Stimulated activated CD4-positive, alpha-beta T cell treated with anti-CD3 and anti-CD28 coated beads, Interleukin-15, amount 100 ng/mL, for 24 hours (primary cell): ENCODE measurements at regions not wholly inside any gene's neighbourhood (a gene's known extent, or its start where the extent isn't known, plus 50 kb on each side); places are given as distances from the start of the nearest gene placed in this dataset.
A peak's percentile ranks its signal among the peaks of the same experiment; 100 is the strongest.
"Not testable (repeated sequence)": the region's sequence is repeated elsewhere in the genome, so short reads cannot be mapped to it uniquely, and the experiment has no call there.

Experiments
- DNase-seq: peaks from one replicate; pipeline ENCODE4 v3.0.0-alpha.2; 2020

DNA sequence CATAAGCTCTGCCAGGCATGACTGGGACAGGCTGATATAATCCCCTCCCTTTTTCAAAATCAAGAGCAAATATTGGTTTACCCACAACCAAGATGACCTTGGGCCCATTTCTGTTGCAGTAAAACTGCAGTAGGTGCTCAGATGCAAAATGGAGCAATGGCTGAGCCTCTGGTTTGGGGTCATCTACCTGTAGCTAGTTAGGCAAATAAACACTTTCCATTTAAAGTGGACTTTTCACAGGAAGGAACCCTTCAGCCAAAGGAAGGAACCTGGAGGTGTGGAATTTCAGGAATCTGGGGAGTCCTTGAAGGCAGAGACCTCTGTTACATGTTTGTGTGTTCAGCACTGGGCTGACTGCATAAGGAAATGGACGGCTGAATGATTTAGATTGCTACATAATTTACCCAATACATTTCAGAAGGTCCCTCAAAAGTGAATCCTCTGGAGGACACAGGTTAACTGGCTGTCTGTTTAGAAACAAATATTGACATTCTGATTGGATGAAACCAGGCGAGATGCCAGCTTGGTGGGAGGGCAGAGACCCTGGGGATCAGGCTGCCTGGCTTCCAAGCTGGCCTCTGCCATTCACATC lies 170.1 kb upstream of the ZNF618 start:
- DNase-seq, result no peak

- no peak for DNase-seq
These were observed 168.0 kb upstream of the ZNF618 start for GRCh38 chr9:113707953-113708695.

DNA sequence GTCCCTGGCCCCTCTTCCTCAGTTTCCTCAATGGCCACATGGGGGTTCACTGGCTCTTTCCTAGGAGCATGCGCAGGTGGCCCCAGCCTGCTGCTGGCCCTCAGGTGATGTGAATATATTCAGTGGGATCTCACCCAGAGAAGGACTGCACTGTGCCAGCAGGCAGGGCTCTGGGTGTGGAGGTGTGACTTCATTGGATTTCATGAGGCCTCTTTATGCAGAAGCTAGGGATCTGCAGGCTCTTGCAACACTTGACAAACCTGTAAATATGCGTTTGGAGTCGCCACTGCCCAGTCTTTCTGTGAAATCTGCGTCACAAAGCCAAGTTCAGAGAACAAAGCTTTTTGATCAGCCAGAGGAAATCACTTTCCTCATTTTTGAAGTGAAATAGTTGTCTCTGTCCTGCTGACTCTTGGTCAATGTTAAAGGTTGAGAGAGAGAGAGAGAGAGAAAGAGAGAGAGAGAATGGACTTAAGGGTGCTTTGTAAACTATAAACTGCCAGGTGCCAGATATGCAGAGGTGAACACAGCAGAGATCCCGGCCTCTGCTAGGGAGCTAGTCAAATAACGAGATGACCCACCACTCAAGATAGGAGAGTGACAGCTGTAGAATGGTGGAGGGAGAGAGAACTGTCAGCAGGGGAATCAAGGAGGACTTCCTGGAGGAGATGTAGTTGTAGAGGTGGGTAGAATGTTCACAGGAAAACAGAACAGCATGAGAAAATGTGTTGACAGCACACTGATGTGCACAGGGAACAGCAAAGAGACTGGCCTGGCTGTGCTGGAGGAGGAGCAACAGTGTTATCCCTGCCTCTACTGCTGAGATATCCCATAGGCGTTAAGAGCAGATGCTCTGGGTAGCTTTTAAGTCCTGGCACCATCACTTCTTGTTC lies 167.0 kb upstream of the ZNF618 start:
- no peak for DNase-seq

DNA sequence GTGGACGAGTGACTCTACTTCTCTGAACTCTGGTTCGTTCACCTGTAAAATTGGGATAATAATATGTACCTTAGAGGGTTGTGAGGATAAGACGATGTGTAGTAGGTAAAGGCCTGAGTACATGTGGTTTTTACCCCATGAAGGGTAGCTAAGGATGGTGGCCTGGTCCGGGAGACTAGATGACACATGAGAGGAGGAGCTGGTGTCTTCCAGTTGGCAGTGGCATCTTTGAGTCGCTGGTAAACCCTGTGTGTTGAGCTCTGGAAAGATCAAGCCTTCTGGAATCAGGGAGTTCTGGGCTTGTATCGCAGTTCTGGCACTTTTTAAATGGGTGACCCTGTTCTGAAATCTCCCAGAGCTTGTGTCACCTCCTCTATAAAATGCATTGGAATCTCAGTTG lies 166.4 kb upstream of the ZNF618 start:
- no peak for DNase-seq

GRCh38 chr9:113711251-113711650 lies 164.9 kb upstream of the ZNF618 start:
- no peak for DNase-seq

DNA sequence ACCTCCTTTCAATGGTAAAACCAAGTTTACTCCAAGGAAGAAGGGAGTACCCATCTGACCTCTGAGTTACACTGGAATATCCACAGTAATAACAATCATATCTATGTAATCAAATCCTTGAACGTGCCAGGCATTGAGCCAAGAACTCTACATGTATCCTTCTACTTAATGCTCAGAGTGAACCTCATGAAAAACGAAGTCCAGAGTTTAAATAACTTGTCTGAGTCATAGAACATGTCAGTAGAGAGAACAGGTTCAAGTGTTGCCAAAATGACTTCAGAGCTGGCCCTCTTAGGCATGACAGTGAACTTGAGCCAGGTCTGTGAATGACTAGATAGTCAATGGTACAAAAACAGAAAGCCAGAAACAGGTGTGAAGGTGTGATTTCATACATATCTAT lies 164.1 kb upstream of the ZNF618 start:
- DNase-seq, result no peak

DNA sequence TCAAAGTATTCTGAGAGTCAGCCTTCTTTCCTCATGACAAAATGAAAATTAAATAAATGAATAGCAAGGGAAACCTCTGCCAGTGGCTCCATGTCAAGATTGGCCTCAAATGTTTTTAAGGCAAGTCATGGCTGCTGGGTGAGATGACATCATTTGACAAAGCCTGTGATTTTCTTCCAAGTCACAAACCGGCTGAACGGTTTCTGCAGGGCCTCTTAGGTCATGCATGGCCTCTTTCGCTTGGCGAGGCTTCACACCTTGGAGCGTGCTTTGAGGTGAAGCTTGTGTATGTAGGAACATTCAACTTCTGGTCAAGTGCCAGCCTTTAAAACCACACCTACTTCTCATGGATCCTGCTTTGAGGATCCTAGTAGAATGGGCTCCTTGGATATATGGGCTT lies 161.0 kb upstream of the ZNF618 start:
- DNase-seq, result no peak

DNA sequence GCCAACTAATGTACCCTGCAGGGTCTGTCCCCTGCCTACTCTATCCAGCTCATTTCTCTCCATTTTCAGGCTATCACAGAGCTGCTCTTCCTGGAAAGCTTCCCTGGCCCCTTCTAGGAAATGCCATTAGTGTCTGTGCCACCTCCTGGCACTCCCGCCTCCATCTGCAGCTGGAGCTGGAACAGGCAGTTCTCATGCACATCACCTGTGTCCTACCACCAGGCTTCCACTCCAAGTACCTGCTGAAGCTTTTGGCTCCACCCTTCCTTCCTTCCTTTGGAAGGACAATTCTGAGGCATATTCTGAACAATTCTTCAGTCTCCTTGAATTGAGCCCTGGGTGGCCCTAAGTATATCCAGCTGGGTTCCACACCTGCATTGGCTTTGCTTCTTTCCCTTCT lies 156.2 kb upstream of the ZNF618 start:
- no peak for DNase-seq

DNA sequence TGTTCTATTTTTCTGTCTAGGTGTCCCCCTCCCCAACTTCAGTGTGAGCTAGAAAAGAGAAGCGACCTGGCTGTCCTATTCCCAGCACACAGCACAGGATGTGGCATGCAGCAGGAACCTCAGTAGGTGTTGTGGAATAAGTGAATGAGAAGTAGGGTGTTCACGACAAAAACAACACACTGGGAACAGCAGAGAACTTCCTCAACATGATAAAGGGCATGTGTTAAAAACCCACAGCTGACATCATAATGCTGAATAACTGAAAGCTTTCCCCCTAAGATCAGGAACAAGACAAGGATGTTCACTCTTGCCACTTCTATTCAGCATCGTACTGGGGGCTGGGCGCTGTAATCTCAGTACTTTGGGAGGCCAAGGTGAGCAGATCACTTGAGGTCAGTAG lies 155.6 kb upstream of the ZNF618 start:
- DNase-seq, result no peak

GRCh38 chr9:113721856-113722255 lies 154.3 kb upstream of the ZNF618 start:
- no peak for DNase-seq

DNA sequence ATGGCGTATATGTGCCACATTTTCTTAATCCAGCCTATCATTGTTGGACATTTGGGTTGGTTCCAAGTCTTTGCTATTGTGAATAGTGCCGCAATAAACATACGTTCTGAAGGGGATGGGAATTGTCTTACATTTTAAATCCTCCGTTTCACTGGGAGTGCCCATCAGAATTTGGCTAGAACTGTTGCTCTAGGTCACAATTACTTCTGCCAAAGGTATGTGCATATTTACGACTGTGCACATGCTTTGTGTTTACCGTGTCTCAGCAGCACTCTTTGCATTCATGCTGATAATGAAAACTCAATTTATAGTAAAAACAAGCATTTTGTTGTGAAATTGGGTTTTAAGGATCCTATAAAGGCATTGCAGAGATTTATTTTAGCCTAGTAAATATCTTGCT lies 151.9 kb upstream of the ZNF618 start:
- no peak for DNase-seq

- DNase-seq, result no peak
These were observed 147.1 kb upstream of the ZNF618 start for GRCh38 chr9:113728989-113729388.

DNA sequence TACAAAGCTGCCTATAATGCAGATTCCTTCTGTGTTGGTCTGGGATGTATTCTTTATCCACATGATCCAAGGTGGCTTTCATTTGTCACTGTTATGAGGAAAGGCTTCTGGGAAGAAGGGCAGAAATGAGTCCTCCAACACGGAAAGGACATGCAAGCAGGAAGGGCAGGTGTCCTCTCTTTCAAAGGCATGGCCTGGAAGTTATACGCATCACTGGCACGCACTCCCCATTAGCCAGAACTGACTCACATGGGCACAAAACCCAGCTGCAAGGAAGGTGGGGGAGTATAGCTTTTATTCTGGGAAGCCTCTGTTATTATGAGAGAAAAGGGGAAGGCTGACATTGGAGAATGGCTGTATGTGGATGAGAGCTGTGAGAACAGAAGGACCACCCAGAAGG lies 141.3 kb upstream of the ZNF618 start:
- DNase-seq, result no peak

- DNase-seq, result peak; percentile 38
These were observed 138.4 kb upstream of the ZNF618 start for GRCh38 chr9:113737517-113738271.

GRCh38 chr9:113738496-113738892 lies 137.6 kb upstream of the ZNF618 start:
- no peak for DNase-seq

GRCh38 chr9:113738893-113739604 lies 137.1 kb upstream of the ZNF618 start:
- no peak for DNase-seq

GRCh38 chr9:113739605-113740507 lies 136.3 kb upstream of the ZNF618 start:
- DNase-seq, result not testable (repeated sequence)

DNA sequence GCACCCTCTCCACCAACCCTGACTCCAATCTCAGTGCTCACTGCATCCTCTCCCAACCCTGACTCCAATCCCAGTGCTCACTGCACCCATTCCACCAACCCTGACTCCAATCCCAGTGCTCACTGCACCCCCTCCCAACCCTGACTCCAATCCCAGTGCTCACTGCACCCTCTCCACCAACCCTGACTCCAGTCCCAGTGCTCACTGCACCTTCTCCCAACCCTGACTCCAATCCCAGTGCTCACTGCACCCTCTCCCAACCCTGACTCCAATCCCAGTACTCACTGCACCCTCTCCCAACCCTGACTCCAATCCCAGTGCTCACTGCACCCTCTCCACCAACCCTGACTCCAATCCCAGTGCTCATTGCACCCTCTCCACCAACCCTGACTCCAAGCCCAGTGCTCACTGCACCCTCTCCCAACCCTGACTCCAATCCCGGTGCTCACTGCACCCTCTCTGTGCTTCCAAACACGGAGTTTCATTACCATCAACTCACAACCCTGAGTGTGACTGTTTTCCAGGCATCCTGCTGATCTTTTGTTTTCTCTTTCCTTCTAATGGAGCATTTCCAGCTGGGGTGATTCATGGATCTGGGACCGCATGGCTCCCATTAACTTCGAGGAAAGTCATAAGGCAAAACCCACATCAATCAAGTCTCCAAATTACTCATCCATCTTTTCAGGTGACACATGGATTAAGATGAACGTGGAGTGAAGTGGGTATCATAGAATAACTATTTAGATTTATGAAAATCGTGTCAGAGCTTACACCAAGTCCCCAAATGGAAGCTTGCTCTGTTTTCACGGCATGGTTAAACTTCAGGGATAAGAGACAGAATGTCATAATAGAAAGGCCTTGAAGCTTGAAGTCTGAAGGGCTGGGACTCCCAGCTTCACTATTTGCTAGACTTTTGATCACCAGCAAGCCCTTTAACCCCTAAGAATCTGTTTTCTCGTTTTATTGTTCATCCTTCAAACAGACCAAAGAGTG lies 135.3 kb upstream of the ZNF618 start:
- DNase-seq, result not testable (repeated sequence)

DNA sequence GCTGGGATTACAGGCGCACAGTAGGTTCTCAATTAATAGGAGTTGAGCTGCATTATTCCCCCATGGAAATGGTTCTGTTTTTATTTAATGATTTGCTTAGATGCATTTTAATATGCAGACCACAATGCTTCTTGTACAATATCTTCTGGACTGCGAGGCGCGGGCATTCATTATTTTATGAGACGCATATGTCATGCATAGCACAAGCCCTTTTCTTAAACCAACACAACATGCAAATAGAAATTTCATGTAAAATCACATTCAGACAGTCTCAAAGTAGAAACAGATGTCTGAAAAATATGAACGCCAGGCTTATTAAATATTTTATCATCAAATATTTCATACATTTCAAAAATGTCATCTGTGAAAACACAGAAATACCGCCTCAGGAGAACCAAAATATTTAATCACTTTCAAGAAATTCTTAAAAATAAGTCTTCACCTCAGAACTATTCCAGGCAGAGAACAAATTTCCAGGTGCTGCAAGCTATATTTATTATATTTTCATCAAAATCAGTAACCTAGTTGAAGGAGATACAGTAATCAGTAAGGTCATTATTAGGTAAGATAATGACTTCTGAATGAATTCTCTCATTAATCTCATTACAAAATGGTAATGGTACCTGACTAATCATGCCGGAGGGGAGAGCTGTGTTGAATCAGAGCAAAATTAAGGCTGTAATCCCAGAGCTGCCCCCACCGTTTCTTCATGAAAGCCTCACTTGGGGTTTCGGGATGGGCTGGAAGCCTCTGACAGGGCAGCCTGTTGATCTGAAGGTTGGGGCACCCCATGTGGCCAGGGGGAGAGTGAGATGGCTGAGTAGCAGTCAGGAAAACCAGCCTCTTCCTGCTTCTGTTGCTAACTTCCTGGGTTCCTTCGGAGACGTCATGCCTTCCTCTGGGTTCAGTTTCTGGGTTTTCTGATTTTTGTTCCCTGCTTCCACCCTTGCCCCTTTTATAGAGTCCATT lies 133.9 kb upstream of the ZNF618 start:
- no peak for DNase-seq
